ENCODE measurements at regions not wholly inside any gene's neighbourhood (a gene's known extent, or its start where the extent isn't known, plus 50 kb on each side); places are given as distances from the start of the nearest gene placed in this dataset.

DNA sequence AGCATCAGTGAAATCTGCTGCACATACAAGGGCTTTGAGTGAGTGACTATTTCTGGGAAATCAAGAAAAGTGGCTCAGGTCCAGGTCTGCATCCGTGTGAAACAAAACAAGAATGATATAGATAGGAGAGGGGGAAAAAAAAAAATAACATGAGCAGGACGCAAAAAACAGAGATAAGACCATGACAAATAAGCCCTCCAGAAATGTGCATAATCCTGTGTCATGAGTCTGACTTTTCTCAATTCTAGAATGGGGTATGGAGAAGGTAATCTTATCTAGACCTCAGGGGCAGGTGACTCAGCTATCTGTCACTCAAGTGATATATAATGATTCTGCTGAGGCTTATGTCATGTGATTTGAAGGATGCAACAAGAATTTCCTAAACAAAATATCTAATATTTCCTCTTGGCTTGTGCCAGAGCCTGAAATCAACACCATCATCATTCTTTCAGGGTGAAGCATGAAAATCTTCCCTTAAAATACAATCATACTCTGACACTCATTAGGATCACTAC, 250.0 kb downstream of the PHLDA1 start:
- Mint-ChIP-seq H3K4me3 (no peak overlapping the region), H3K9me3 (no peaks in the 10 kb centered on the region), H3K27me3 (no peaks in the 10 kb centered on the region), H3K27ac (no peak overlapping the region), H3K36me3 (ENCODE audit: low read depth) (no peaks in the 10 kb centered on the region), H3K4me1 (ENCODE audit: low read depth) (no peaks in the 10 kb centered on the region)
- CTCF ChIA-PET, result no interaction called here
- DNase-seq, result no peak
- POLR2A ChIA-PET, result interaction anchor here (1.1 kb wide), 1 partner anchor 16 kb away, joined by 3 read pairs; no protein-coding TSS in a partner anchor
- H3K27ac ChIP-seq (ENCODE audit: low read depth in 1 of 2, low read length in 2 of 2), result no peak overlapping the region
- no peaks in the 10 kb centered on the region for H3K9me3 ChIP-seq (ENCODE audit: control insufficient read depth in 1 of 2, insufficient read depth in 1 of 2, low read length in 2 of 2)
- TF ChIP-seq, protein P1, sequence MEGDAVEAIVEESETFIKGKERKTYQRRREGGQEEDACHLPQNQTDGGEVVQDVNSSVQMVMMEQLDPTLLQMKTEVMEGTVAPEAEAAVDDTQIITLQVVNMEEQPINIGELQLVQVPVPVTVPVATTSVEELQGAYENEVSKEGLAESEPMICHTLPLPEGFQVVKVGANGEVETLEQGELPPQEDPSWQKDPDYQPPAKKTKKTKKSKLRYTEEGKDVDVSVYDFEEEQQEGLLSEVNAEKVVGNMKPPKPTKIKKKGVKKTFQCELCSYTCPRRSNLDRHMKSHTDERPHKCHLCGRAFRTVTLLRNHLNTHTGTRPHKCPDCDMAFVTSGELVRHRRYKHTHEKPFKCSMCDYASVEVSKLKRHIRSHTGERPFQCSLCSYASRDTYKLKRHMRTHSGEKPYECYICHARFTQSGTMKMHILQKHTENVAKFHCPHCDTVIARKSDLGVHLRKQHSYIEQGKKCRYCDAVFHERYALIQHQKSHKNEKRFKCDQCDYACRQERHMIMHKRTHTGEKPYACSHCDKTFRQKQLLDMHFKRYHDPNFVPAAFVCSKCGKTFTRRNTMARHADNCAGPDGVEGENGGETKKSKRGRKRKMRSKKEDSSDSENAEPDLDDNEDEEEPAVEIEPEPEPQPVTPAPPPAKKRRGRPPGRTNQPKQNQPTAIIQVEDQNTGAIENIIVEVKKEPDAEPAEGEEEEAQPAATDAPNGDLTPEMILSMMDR (IDR thresholded peaks at IDR 0.05), result no peak
- H3K4me3 ChIP-seq (ENCODE audit: low read length), result no peak overlapping the region
- H3K36me3 ChIP-seq (ENCODE audit: insufficient read depth, low read length), result no peaks in the 10 kb centered on the region
- H3K27me3 ChIP-seq (ENCODE audit: control insufficient read depth in 1 of 2, insufficient read depth in 2 of 2, low read length in 2 of 2), result no peaks in the 10 kb centered on the region
- H3K4me1 ChIP-seq (ENCODE audit: insufficient read depth, low read length), result peaks cover 4% of the 10 kb centered on the region
- intact Hi-C loops (cut with DNase I, micrococcal nuclease), result no loop called here
- no peak for ATAC-seq (ENCODE audit: poor library complexity)

- Histone ChIP-seq H3K36me3 (ENCODE audit: insufficient read depth, low read length) (no peaks in the 10 kb centered on the region), H3K4me1 (ENCODE audit: insufficient read depth, low read length) (peaks cover 4% of the 10 kb centered on the region), H3K9me3 (ENCODE audit: control insufficient read depth in 1 of 2, insufficient read depth in 1 of 2, low read length in 2 of 2) (no peaks in the 10 kb centered on the region), H3K4me3 (ENCODE audit: low read length) (no peak overlapping the region), H3K27ac (ENCODE audit: low read depth in 1 of 2, low read length in 2 of 2) (no peak overlapping the region), H3K27me3 (ENCODE audit: control insufficient read depth in 1 of 2, insufficient read depth in 2 of 2, low read length in 2 of 2) (no peaks in the 10 kb centered on the region)
- Mint-ChIP-seq H3K36me3 (ENCODE audit: low read depth) (no peaks in the 10 kb centered on the region), H3K4me1 (ENCODE audit: low read depth) (no peaks in the 10 kb centered on the region), H3K9me3 (no peaks in the 10 kb centered on the region), H3K4me3 (no peak overlapping the region), H3K27me3 (no peaks in the 10 kb centered on the region), H3K27ac (no peak overlapping the region)
- CTCF ChIA-PET, result no interaction called here
- TF ChIP-seq, protein P1 (IDR thresholded peaks at IDR 0.05), result no peak
- intact Hi-C loops (cut with DNase I, micrococcal nuclease), result no loop called here
- POLR2A ChIA-PET, result no interaction called here
- no peak for ATAC-seq (ENCODE audit: poor library complexity)
- no peak for DNase-seq
Observed at GRCh38 chr12:75779891-75780496, 251.6 kb downstream of the PHLDA1 start.

GRCh38 chr12:75774261-75775052, 257.1 kb downstream of the PHLDA1 start:
- Mint-ChIP-seq H3K4me1 (ENCODE audit: low read depth) (no peaks in the 10 kb centered on the region), H3K27me3 (no peaks in the 10 kb centered on the region), H3K36me3 (ENCODE audit: low read depth) (no peaks in the 10 kb centered on the region), H3K27ac (no peak overlapping the region), H3K4me3 (no peak overlapping the region), H3K9me3 (no peaks in the 10 kb centered on the region)
- no peaks in the 10 kb centered on the region for H3K36me3 ChIP-seq (ENCODE audit: insufficient read depth, low read length)
- no peak for ATAC-seq (ENCODE audit: poor library complexity)
- H3K27me3 ChIP-seq (ENCODE audit: control insufficient read depth in 1 of 2, insufficient read depth in 2 of 2, low read length in 2 of 2), result no peaks in the 10 kb centered on the region
- H3K27ac ChIP-seq (ENCODE audit: low read depth in 1 of 2, low read length in 2 of 2), result no peak overlapping the region
- no peak overlapping the region for H3K4me3 ChIP-seq (ENCODE audit: low read length)
- no peak for DNase-seq
- intact Hi-C loops (cut with DNase I, micrococcal nuclease), result no loop called here
- TF ChIP-seq, protein P1 (IDR thresholded peaks at IDR 0.05), result no peak
- H3K9me3 ChIP-seq (ENCODE audit: control insufficient read depth in 1 of 2, insufficient read depth in 1 of 2, low read length in 2 of 2), result no peaks in the 10 kb centered on the region
- H3K4me1 ChIP-seq (ENCODE audit: insufficient read depth, low read length), result no peaks in the 10 kb centered on the region
- POLR2A ChIA-PET, result no interaction called here
- CTCF ChIA-PET, result no interaction called here

Data from CD4-positive, alpha-beta T cell (primary cell).